ENCODE measurements at regions not wholly inside any gene's neighbourhood (a gene's known extent, or its start where the extent isn't known, plus 50 kb on each side); places are given as distances from the start of the nearest gene placed in this dataset.
A peak's percentile ranks its signal among the peaks of the same experiment; 100 is the strongest.

- TF ChIP-seq, protein P1, sequence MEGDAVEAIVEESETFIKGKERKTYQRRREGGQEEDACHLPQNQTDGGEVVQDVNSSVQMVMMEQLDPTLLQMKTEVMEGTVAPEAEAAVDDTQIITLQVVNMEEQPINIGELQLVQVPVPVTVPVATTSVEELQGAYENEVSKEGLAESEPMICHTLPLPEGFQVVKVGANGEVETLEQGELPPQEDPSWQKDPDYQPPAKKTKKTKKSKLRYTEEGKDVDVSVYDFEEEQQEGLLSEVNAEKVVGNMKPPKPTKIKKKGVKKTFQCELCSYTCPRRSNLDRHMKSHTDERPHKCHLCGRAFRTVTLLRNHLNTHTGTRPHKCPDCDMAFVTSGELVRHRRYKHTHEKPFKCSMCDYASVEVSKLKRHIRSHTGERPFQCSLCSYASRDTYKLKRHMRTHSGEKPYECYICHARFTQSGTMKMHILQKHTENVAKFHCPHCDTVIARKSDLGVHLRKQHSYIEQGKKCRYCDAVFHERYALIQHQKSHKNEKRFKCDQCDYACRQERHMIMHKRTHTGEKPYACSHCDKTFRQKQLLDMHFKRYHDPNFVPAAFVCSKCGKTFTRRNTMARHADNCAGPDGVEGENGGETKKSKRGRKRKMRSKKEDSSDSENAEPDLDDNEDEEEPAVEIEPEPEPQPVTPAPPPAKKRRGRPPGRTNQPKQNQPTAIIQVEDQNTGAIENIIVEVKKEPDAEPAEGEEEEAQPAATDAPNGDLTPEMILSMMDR (conservative IDR thresholded peaks at IDR 0.05; ENCODE audit: low read depth, low read length) = no peak
- no peak for DNase-seq (ENCODE audit: low read depth)
- H3K4me3 ChIP-seq (ENCODE audit: low read length) = no peak overlapping the region
These were observed 76.2 kb upstream of the SCOC start for GRCh38 chr4:140297221-140297570.

- DNase-seq (ENCODE audit: low read depth) = no peak
- TF ChIP-seq, protein P1 (conservative IDR thresholded peaks at IDR 0.05; ENCODE audit: low read depth, low read length) = no peak
- no peak overlapping the region for H3K4me3 ChIP-seq (ENCODE audit: low read length)
These were observed 76.9 kb upstream of the SCOC start for GRCh38 chr4:140296335-140297220.

DNA sequence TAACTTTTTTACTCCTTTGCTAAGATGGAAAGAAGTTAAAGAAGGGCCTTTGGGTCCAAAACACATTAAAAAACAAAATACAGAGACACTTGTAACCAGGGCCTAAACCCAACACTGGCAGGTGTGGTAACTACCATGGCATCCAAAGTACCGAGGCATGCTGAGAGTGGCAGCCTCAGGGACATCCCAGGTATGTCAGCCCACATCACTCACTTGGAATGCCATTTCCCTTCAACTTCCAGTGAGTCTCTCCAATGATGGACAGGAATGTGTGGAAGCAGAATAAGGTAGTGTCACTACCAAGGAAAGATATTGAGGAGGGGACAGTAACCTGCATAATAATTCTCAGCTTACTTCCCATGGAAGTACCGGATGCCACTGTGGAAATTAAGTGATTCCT lies 79.5 kb upstream of the SCOC start:
- no peak overlapping the region for H3K4me3 ChIP-seq (ENCODE audit: low read length)
- TF ChIP-seq, protein P1 (conservative IDR thresholded peaks at IDR 0.05; ENCODE audit: low read depth, low read length) = no peak
- DNase-seq (ENCODE audit: low read depth) = no peak

- DNase-seq (ENCODE audit: low read depth) = no peak
- TF ChIP-seq, protein P1 (conservative IDR thresholded peaks at IDR 0.05; ENCODE audit: low read depth, low read length) = no peak
- no peak overlapping the region for H3K4me3 ChIP-seq (ENCODE audit: low read length)
These were observed 82.2 kb upstream of the SCOC start for GRCh38 chr4:140291259-140291658.

GRCh38 chr4:140289486-140289885 lies 84.0 kb upstream of the SCOC start:
- TF ChIP-seq, protein P1 (conservative IDR thresholded peaks at IDR 0.05; ENCODE audit: low read depth, low read length) = no peak
- H3K4me3 ChIP-seq (ENCODE audit: low read length) = no peak overlapping the region
- no peak for DNase-seq (ENCODE audit: low read depth)

DNA sequence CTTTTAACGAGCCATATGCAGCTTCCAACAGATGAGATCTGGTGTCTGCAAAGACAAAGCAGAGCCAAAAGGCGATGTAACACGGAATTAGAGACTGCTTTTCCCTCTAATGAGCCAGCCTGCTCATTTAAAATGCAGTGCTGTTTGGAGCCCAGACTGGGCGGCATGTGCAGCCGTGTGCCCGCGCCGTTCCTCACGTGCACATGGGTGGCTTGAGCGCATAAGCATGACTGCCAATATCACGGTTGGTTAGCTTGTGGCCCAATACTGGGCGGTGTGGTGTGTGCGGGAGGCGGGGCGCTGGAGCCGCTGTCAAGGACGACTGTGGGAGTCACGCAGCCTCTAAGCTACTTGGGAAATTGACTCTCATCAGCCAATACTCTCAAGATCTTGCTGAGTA lies 87.0 kb upstream of the SCOC start:
- H3K4me3 ChIP-seq (ENCODE audit: low read length) = peak overlapping the region; percentile 3

More for the DNA sequence above, 87.0 kb upstream of the SCOC start:
- TF ChIP-seq, protein P1 (conservative IDR thresholded peaks at IDR 0.05; ENCODE audit: low read depth, low read length) = no peak
- DNase-seq (ENCODE audit: low read depth) = no peak
